ENCODE measurements at regions not wholly inside any gene's neighbourhood (a gene's known extent, or its start where the extent isn't known, plus 50 kb on each side); places are given as distances from the start of the nearest gene placed in this dataset.

DNA sequence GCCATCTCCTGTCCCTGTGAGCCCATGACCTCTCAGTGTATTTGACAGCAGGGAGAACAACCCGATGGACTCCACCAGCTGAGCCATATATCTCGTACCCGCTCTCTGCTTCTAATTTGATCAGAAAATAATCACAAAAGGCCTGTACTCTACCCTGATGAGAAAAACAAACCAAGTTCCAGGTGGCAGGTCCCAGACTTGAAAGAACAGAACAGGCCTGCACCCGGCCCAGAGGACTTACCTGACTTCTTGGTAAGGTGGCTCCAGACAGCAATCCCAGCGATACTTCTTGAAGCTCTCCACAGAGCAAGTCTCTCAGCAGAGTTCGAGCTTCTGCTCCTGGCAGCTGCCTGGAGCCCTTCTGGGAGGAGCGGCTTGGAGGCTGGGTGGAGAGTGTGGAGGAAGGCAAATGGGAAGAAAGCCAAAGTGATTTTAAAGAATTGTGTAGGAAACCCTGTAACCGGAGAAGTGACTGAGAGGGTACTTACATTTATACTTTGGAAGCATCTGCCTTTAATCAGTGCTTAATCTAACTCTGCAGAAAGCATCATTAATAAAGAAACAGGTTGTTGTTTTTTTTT lies 91.6 kb downstream of the SCN11A start:
- no peak overlapping the region for H3K23ac ChIP-seq (ENCODE audit: insufficient read length)
- H2BK20ac ChIP-seq (ENCODE audit: low read length) = no peak overlapping the region
- no peak overlapping the region for H3K56ac ChIP-seq (replicated peaks; ENCODE audit: insufficient read length, low read depth, low read length)
- no peak for DNase-seq (ENCODE audit: low read depth in 1 of 2, low spot score in 2 of 2)
- H3K27ac ChIP-seq (ENCODE audit: low read depth, low read length) = no peak overlapping the region
- H3K14ac ChIP-seq (ENCODE audit: insufficient read length) = no peak overlapping the region
- no peak overlapping the region for H3K9ac ChIP-seq (replicated peaks in 1 of 4; ENCODE audit: extremely low read depth in 1 of 4, low read depth in 3 of 4, low read length in 3 of 4)
- no peak for FAIRE-seq
- ChIA-PET POLR2A (ENCODE audit: partially characterized antibody) (no interaction called here), CTCF (ENCODE audit: partially characterized antibody) (interaction anchor here (0.7 to 4.6 kb wide), 25 partner anchors 10 to 283 kb away, joined by 3 to 43 read pairs (median 4); no protein-coding TSS in a partner anchor)
- no peaks in the 10 kb centered on the region for H3K79me2 ChIP-seq (ENCODE audit: control insufficient read depth in 1 of 2, insufficient read depth in 2 of 2, low read length in 2 of 2)
- no peak overlapping the region for H3K4ac ChIP-seq (replicated peaks; ENCODE audit: insufficient read length, low read depth, low read length)
- H3K4me1 ChIP-seq (replicated peaks in 1 of 4; ENCODE audit: control insufficient read depth in 3 of 4, insufficient read depth in 4 of 4, low read length in 3 of 4) = no peaks in the 10 kb centered on the region
- H3K4me3 ChIP-seq (ENCODE audit: extremely low read depth in 1 of 4, insufficient read depth in 2 of 4, low read depth in 3 of 4, low read length in 4 of 4) = no peak overlapping the region
- H3K79me1 ChIP-seq (ENCODE audit: low read depth, low read length) = no peaks in the 10 kb centered on the region
- WGBS, 2 experiments (ENCODE audit: extremely low coverage in 1 of 2, insufficient coverage in 1 of 2, insufficient read length in 1 of 2, insufficient replicate concordance in 2 of 2, low coverage in 1 of 2, low lambda C conversion rate in 2 of 2, missing lambda C conversion rate in 1 of 2) = 94% methylated on average over 8 of the region's 8 CpGs; no CpG with 5 or more reads in 1 of the 2 experiments
- no peaks in the 10 kb centered on the region for H3K9me3 ChIP-seq (ENCODE audit: insufficient read depth in 2 of 2, low read depth in 1 of 2, low read length in 1 of 2)
- H2BK15ac ChIP-seq (ENCODE audit: low read length) = no peak overlapping the region
- no peaks in the 10 kb centered on the region for H3K27me3 ChIP-seq (replicated peaks in 1 of 4; ENCODE audit: control insufficient read depth in 3 of 4, extremely low read depth in 1 of 4, insufficient read depth in 3 of 4, low read length in 3 of 4)
- no peak overlapping the region for H2AFZ ChIP-seq (ENCODE audit: low read length)
- TF ChIP-seq EZH2 (IDR thresholded peaks at IDR 0.05; ENCODE audit: low read depth, low read length, severe bottlenecking) (no peak), SP1 (IDR thresholded peaks at IDR 0.05; ENCODE audit: low read depth, low read length) (no peak)
- no peak overlapping the region for H2AK5ac ChIP-seq (ENCODE audit: low read depth, low read length)
- no peak overlapping the region for H4K5ac ChIP-seq (ENCODE audit: insufficient read length, low read depth, low read length)
- H3K18ac ChIP-seq (ENCODE audit: extremely low read depth, low read length) = no peak overlapping the region
- H4K91ac ChIP-seq (replicated peaks; ENCODE audit: insufficient read length, low read length) = no peak overlapping the region
- no peak overlapping the region for H2BK120ac ChIP-seq (replicated peaks; ENCODE audit: low read depth, low read length)
- no peak overlapping the region for H3K4me2 ChIP-seq (ENCODE audit: insufficient read depth in 1 of 2, low read depth in 2 of 2, low read length in 2 of 2)
- no peak overlapping the region for H2BK12ac ChIP-seq (ENCODE audit: low read depth, low read length)
- no peaks in the 10 kb centered on the region for H3K23me2 ChIP-seq (ENCODE audit: low read depth, low read length)
- H4K8ac ChIP-seq (ENCODE audit: extremely low read depth, insufficient read depth, low read length) = no peak overlapping the region
- no peak overlapping the region for H2BK5ac ChIP-seq (ENCODE audit: low read depth, low read length)
- no peaks in the 10 kb centered on the region for H4K20me1 ChIP-seq (replicated peaks in 1 of 2; ENCODE audit: control insufficient read depth in 1 of 2, insufficient read depth in 2 of 2, low read length in 2 of 2)
- H3K36me3 ChIP-seq (ENCODE audit: control insufficient read depth in 2 of 4, insufficient read depth in 4 of 4, low read length in 3 of 4) = no peaks in the 10 kb centered on the region

Data from H1 (cell line).